T-helper 1 cell treated with Interleukin-12 subunit alpha and Interleukin-12 subunit beta and Interleukin-4 antibody, amounts not matched to agents 30 ng/mL and 1 ng/mL, for 36 hours (primary cell): ENCODE measurements at regions not wholly inside any gene's neighbourhood (a gene's known extent, or its start where the extent isn't known, plus 50 kb on each side); places are given as distances from the start of the nearest gene placed in this dataset.

ENCODE experiments used
- intact Hi-C: fragments of 100-400 bp; cut with micrococcal nuclease; formaldehyde crosslinking; loops from one replicate; pipeline ENCODE4 v1.15.1; 2024

DNA sequence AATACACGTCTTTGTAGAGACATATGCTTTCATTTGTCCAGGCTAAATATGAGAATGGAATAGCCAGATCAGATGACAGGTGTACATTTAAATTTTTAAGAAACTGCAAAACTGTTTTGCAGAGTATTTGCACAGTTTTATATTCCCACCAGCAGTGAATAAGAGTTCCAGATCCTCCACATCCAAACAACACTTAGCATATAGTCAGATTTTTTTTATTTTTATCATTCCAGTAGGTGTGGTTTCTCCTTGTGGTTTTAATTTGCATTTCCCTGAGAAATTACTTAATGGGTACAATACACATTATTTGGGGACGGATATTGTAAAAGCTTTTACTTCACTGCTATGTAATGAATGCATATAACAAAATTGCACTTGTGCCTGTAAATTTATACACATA lies 56.7 kb upstream of the IRF2 start:
- intact Hi-C loops = no loop called here

DNA sequence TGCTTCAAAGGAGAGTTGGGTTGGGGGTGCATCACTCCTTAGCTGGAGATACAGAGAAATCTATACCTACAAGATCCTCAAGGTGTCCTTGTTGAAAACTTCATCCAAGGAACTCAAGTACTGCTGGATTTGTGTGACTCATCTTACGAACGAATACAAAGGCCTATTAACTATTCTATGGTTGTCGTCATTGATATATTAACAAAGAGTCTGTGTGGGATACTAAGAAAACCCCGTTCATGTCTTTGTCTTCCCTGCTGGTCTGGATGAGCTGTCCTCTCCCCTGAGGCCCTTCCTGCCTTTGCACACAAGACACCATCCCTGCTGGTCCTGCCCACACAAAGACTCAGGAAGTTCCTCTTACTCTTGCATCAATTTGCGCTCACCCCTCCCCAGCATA lies 54.9 kb upstream of the IRF2 start:
- intact Hi-C loops = no loop called here

DNA sequence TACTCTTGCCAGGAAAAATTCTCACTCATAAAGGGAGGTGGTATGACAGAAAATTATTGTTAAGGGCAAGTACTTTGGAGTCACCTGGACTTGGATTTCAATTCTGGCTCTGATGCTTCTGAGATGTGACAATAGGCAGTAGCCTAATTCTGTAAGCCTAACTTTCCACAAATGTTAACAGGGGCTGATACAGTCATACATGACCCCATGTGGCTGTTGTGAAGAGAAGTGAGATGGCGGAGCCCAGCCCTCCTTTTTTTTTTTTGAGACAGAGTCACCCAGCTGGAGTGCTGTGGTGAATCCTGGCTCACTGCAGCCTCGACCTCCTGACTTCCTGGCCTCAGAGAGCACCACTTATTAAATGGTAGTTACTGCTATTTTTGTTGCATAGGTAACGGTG lies 54.4 kb upstream of the IRF2 start:
- intact Hi-C loops = no loop called here

DNA sequence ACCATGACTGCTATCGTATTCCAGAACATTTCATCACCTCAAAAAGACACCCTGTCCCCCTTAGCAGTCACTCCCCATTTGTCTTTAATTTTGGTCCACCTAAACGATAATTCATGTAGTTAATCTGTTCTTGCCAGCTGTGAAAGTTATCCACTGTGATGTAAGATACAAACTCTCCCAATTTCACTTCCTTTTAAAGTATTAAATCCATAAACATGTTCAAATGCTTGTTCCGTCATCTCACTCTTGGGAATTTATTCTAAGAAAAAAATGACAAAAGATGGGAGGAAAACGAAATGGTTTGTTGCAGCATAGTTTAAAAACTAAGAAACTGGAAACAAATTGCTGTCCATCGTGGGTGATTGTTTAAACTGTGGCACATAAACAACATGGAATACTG lies 53.7 kb upstream of the IRF2 start:
- intact Hi-C loops = no loop called here

DNA sequence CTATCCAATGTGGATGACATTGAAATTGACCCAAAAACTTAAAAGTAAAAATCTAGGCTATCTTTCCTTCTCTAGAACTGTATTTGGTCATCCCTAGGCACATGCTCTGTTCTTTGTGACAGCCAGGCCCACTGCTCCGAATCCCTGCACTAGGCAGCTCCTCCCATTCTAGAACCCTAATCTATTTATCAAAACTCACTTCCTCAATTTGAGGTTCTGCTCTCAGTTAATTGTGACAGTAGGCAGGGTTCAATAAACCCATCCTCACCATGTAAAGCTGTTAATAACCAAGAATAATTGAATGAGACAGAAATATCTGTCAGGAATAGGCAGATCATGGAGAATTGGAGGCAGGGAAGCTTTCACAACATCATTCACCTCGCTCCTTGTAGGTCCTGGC lies 51.9 kb upstream of the IRF2 start:
- intact Hi-C loops = no loop called here
